ENCODE measurements at regions not wholly inside any gene's neighbourhood (a gene's known extent, or its start where the extent isn't known, plus 50 kb on each side); places are given as distances from the start of the nearest gene placed in this dataset.

DNA sequence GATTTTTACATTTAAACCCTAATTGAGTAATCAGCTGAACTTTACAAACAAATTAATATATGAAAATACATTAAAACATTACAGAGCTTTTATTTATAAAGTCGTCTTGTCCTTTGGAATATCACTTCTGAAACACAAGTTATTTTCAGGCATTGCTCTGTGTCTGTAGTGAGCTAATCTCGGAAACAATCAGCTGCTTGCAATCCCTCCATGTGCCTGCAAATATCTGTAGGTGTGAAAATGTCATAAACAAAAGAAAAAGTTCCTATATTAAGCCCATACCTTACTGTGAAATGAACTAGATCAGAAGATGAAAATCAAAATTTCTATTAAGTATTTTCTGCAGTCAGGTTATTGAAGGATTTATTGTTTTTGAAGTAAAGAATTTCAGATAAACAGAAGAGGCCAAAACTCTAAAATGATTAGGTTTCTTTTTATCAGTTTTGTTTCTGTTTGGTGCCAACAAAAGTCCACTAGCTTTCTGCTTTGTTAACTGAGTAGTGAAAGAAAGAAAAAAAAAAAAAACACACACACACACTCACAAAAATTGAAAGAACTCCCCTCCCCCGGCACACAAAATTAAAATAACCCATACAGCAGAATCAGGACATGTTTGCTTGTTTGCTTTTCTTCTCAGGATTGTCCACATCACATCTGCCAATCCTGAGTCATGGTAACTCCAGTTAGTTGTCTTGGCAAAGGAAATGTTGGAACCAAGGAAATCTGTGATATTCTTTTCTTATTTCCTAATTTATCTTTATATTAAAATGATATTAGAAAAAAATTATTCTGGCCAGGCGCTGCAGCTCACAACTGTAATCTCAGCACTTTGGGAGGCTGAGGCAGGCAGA, 627.0 kb upstream of the SLC39A10 start:
- no peak for DNase-seq

DNA sequence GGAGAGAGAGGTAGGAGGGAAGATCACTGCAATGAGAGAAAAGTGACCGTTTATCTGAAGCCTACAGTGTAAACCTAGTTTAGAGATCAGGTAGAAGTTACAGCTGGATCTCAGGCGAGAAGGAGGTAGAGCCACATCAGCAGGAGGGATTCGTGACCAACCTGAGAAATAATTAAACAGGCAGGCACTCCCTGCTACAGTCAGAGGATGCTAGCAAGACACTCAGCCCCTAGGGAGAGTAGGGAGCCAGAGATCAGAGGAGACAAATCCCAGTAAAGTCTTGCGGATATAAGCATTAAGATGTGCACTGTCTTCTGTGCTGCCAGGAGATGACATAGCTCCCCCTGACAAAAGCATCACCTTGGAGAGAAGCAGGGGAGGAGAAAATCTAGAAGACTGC, 629.1 kb upstream of the SLC39A10 start:
- no peak for DNase-seq

DNA sequence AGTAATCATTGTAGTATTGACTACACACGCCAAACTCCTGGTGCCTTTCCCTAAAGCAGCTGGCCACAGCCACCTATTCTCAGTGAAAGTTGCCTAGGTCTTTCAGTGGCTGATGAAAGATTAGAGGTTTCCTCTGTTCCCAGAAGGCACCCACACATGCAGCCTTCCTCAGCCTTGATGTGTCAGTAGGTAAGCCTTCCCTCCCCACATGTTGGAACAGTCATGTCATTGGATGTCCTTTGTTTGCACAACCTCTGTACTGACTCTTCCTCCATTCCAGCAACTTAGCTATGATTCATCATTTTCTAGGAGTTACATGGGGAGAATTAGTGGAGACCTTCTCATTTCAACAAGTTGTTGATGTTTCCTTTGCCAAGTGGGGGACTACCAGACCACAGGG, 630.8 kb upstream of the SLC39A10 start:
- no peak for DNase-seq

- no peak for DNase-seq
These were observed 634.6 kb upstream of the SLC39A10 start for GRCh38 chr2:195022508-195022830.

GRCh38 chr2:195021711-195022507, 635.1 kb upstream of the SLC39A10 start:
- DNase-seq: no peak

DNA sequence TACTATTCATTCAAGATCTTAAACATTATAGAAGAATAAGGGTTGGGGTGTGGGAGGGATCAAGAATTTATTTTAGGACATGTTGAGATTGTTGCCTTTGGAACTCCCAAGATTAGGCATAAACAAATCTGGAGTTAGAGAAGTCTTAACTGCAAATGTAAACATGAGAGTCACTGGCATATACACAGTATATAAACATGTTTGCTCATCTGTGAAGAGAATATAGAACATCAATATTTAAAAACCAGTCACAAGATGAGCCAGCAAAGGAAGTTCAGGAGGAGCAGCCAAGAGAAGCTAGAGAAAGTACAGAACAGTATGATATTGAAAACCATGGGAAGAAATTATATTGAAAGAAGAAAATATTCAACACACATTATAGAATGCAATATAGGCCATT, 638.6 kb upstream of the SLC39A10 start:
- no peak for DNase-seq

DNA sequence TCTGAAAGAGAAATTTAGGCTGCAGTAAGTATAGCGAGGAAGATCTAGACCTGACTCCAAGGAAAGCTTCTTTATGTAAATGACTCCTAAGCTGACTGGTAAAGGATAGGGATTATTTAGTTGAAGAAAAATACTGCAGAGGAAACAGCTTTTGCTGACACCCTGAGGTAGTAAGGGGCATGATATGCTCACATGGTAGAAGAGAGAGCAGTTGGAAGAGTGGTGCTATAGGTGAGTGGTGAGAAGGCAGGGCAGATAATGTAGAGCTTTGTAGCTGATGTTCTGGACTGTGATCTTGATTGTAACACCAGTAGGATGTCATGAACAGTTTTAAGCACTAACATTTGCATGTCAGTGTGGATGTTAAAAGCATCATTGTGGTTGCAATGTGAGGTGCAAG, 639.1 kb upstream of the SLC39A10 start:
- no peak for DNase-seq

- no peak for DNase-seq
These were observed 640.2 kb upstream of the SLC39A10 start for GRCh38 chr2:195016841-195017240.

DNA sequence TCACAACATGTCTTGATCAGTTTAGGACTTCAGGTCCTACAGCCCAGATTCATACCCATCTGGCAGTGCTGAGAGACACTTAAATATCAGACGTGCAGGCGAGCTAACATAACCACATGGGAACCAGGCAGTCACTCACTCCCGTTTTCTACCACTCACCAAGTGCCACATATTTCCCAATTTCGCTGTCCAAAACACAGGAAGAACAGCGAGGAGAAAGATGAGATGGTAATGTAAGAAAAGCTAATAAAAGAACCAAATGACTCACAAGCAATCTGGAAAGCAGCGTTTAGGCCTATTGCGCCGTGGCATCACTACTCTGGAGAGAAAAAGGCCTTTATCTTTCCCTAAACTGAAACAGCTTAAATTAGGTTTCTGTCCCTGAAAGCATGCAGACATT, 647.8 kb upstream of the SLC39A10 start:
- no peak for DNase-seq

DNA sequence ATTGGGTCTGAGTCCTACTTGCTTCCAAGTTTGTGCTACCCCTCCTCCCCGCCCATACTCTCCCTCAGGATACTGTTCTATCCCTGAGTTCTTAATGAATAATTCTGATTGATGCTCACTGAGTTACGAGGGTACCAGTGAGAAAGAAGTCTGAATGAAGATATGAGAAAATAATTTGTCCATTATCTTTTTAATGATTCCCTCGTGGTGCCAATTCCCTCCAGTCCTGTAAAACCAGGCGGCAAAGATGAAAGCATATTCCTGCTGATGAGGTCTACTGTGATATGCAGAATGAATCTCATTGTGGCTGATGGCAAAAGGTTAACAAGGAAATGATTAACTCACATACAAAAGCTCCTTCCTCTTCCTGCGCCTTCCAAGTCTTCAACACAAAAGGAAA, 650.2 kb upstream of the SLC39A10 start:
- DNase-seq: no peak

- peak; percentile 55 for DNase-seq
These were observed 653.0 kb upstream of the SLC39A10 start for GRCh38 chr2:195003881-195004471.

- no peak for DNase-seq
These were observed 655.1 kb upstream of the SLC39A10 start for GRCh38 chr2:195001924-195002323.

- no peak for DNase-seq
These were observed 657.3 kb upstream of the SLC39A10 start for GRCh38 chr2:194999771-195000170.

DNA sequence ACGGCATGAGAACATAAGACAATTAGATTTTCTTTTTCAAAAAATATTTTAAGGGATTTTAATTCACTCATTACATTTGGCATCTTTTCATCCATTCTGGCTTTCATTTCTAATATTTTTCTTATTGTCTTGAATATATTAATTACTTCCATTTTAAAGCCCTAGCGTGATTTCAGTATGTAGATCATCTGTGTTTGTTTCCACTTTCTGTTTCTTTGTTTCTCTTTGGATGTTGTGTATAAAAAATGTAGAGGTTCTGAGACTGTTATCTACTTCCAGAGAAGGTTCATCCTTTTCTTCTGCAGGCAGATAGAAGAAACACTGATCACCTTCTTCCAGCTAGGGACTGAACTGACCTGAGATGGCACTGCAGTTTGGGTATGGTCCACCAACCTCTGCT, 664.4 kb upstream of the SLC39A10 start:
- DNase-seq: no peak

GRCh38 chr2:194985258-194985657, 671.8 kb upstream of the SLC39A10 start:
- no peak for DNase-seq

- no peak for DNase-seq
These were observed 694.8 kb upstream of the SLC39A10 start for GRCh38 chr2:194962254-194962653.

DNA sequence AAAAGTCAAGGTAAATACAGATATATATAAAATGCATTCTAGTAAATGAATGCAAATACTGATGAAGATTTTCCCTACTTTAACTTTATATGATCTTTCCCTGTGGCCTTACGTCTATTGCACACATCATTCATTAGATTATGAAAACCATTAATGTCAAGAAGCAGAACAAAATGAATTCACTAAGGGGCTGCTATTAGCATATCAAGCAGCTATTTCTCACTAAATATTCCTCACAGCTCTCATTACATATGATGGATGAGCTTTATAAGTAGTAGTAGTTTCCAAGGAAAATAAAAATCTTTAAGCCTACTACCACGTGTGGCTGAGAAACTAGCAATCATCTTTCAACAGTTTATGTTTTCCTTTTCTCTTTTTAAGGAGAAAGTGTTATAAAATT, 702.8 kb upstream of the SLC39A10 start:
- DNase-seq: no peak

DNA sequence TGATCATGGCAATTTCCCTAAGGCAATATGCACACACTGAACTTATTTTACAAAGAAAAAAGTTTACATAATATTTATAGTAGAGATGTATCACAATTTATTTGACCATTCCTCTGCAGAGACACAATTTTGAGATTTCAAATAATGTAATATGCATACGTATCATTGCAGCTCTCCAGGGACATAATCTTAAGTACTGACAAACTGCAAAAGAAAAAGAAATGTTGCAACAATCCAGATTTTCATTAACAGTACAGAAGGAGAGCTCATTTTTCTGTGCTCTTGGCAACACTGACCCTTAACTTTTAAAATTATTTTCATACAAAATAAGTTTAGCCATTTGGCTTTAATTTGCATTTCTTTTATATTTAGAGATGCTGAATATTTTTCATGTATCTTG, 710.2 kb upstream of the SLC39A10 start:
- DNase-seq: no peak

GRCh38 chr2:194938066-194938465, 719.0 kb upstream of the SLC39A10 start:
- DNase-seq: no peak

- DNase-seq: no peak
These were observed 729.5 kb upstream of the SLC39A10 start for GRCh38 chr2:194927489-194927888.

- DNase-seq: no peak
These were observed 730.2 kb upstream of the SLC39A10 start for GRCh38 chr2:194926873-194927272.

DNA sequence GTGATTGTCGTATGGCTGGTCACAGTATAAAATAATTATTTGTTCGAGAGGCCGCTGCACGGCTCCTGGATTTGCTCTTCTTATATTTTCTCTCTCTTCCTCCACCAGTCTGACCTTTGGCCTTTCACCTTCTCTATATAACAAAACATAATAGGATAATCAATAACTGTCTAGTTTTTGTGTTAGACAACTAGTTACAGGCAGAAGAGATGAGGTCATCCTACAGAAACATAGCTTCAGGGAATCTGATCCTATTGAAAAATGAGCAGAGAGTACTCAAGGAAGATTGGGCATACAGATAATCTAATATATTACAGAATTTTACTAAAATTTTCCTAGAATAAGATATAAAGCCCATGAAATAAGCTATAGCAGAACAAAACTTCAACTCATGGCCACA, 731.3 kb upstream of the SLC39A10 start:
- DNase-seq: no peak

DNA sequence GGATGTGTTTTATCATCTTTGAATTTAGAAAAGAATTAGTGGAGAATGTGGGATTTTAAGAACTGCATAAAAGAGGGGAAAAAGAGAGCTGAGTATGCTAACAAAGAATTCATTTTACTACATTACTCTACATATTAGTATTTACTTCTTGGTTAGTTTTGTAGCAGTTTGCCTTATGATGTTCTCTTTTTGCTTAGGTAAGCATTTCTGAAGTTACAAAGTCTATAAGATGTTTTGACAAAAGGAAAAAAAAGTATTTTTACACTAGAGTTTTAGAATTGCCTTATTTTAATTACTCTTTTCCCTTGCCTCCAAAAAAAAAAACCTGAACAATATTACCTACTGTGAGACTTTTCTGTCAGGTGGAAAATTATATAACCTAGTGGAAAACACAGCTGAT, 739.5 kb upstream of the SLC39A10 start:
- no peak for DNase-seq

GRCh38 chr2:194915485-194915884, 741.5 kb upstream of the SLC39A10 start:
- no peak for DNase-seq
